GM21825 (cell line): ENCODE measurements at regions not wholly inside any gene's neighbourhood (a gene's known extent, or its start where the extent isn't known, plus 50 kb on each side); places are given as distances from the start of the nearest gene placed in this dataset.

Experiments
- ATAC-seq: cut with Tn5 transposase; IDR thresholded peaks from one replicate; pipeline ENCODE4 v1.9.1; 2021; ENCODE audit warnings: mild to moderate bottlenecking, moderate library complexity; ENCODE audit not compliant: unreplicated experiment

DNA sequence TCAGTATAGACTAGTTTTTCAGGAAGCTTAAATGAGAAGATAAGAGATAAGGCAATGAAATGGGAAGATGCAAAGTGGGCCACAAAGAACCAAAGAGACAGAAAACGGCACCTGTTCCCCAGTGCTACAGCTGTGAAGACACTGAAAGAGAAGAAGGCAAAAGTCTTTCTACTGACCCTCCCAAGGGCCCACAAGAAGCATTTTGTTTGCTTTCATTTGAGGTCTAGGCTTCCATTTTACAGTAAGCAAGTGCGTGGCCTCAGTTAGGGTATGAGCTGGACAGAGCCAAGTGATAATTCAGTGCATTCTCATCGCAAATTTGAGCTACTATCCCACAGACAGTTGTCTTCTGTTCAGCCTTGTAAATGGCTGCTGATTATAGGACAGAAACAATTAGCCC lies 53.4 kb upstream of the STK17B start:
- ATAC-seq, result no peak

- no peak for ATAC-seq
Observed at GRCh38 chr2:196225213-196225612, 53.8 kb upstream of the STK17B start.

- ATAC-seq, result no peak
Observed at GRCh38 chr2:196226058-196226706, 54.8 kb upstream of the STK17B start.

GRCh38 chr2:196226707-196227065 lies 55.3 kb upstream of the STK17B start:
- ATAC-seq, result no peak

- ATAC-seq, result no peak
Observed at GRCh38 chr2:196229013-196229412, 57.6 kb upstream of the STK17B start.

GRCh38 chr2:196230061-196230854 lies 58.9 kb upstream of the STK17B start:
- ATAC-seq, result no peak

GRCh38 chr2:196233021-196233804 lies 61.8 kb upstream of the STK17B start:
- peak; percentile 22 for ATAC-seq

DNA sequence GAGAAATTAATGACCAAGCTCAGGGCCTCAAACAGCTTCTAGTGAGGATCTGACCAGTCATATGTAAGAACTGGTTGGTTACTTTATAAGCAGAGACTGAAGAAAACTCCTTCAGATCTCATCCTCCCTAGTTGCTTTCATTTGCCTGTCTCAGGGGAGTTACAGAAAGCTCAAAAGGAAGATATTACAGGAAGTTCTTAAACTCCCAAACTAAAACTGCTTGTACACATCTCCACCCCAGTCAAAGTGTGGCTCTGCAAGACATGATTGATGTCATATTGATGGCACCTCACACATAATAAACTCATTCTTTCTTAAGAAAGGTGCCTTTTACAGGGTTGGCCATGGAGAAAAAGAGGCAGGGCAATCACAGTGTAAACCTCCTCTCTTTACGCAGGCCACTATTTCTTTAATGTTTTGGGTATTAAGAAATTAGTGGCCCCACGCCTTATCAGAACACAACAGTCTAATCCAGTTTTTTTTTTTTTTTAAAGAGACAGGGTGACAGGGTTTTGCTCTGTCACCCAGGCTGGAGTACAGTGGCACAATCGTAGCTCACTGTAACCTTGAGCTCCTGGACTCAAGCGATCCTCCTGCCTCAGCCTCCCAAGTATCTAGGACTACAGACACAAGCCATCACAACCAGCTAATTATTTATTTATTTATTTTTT lies 62.6 kb upstream of the STK17B start:
- ATAC-seq, result peak; percentile 93

DNA sequence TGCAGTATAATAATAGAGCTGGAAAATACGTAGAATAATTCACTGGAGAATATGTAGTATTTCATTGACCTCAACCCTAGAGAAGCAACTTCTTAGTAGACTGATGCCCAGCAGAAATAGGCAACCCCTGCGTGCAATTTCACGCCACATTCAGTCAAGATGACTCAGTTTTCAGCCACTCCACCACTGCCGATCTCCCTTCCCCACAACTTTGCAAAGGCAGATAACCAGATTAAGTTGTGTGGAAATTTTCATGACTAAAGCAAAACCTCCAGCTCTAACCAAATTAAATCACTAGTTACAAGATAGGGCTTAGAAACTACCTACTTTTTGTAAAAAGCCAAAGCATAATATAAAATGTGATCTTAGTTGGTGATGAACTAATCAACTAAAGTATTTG lies 63.3 kb upstream of the STK17B start:
- no peak for ATAC-seq

DNA sequence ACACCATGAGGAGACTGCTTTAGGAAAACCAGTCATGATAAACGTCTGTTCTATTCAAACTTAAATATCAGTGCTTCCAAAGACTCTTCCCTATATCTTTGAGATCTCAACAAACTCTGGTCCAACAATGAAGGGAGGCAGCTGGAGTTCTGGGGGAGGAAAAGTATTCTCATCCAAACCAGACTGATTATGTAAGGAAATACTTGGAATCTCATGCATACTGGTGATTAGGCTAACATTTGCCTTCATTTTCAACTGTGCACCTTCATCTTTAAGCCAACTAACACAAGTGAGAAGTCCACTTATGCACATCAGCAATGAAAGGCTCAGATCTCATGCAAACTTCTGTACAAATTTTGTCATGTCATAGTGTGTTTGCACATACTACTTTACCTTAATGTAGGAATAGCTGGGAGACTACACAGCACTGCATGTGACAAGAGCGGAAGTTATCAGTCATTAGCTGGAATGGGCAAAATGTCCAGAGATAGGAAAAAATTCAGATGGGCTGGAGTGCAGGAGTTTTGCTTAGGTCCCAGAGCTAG lies 67.5 kb upstream of the STK17B start:
- no peak for ATAC-seq

GRCh38 chr2:196239622-196240587 lies 68.5 kb upstream of the STK17B start:
- ATAC-seq, result peak; percentile 80

DNA sequence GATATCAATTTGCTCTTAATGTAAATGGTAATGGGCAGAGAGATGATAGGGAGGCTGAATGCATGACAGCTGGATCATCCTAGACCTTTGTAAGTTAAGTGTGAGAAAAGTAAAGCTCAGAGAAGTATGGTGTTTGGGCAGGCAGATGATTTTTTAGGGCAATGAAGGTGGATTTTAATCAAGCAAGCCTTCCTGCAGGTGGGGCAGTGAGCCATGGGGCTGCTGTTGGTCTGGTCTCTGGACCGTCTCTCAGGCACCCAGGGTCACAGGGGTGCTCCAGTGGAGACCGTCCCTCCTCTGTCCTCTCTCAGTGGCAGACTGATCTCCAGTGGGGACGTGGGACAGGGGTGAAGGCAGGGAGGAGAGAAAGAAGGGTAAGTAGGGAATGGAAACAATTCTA lies 69.8 kb upstream of the STK17B start:
- no peak for ATAC-seq

DNA sequence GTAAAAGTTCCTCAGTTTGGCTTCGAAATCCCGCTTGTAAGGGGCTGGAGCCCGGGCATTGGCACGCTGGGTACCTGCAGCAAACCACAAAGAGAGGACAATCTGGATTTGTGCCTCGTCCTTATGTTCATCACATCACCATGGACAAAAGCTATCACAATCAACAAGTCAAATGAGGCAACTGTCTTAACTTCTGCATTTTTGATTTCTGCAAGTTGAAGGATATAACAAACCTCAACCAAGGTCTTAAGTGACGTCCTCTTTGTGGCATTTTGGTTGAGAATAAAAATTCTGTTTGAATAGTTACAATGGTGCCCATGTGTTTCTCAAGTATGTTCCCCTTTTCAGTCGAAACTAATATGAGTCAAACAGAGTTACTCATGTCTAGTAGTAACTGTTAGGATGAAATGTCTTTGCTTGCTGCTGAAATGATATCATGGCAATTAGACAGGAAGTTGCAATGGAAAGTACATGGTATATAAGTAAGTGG lies 70.8 kb upstream of the STK17B start:
- ATAC-seq, result peak; percentile 85

DNA sequence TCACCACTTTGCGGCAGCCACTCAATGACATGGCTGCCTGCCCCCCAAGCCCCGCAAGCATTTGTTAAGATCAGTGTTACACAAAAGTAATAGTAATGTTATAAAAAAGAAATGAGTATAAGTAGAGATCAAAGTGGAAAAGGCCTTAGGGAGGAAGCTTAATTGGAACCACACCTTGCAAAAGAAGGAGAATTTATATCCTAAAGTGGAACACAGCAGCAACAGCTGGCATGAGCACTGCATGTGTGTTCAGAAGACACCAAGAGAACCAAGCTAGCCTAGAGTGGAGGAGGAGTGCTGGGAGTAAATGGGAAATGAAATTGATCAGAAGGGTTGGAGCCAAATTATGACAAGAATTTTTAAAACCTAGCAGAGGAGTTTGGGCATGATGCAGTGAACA lies 73.1 kb upstream of the STK17B start:
- no peak for ATAC-seq

DNA sequence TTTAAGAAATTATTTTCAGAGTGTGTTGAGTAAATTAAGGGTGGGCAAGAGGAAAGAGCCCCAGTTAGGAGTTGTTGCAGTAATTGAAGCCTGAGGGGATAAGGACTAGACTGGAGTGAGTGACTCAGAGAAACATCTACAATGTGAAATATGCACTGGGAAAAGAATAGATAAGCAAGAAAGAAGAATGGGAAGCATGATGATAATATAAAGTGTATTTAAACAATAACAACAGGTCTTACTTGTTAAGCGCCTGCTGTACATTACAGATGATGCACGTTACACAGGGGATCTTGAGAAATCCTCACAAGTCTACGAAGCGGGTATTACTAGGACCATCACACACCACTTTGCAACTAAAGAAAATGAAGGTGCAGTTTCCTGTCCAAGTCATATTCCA lies 73.6 kb upstream of the STK17B start:
- no peak for ATAC-seq

- no peak for ATAC-seq
Observed at GRCh38 chr2:196245378-196246140, 74.2 kb upstream of the STK17B start.

DNA sequence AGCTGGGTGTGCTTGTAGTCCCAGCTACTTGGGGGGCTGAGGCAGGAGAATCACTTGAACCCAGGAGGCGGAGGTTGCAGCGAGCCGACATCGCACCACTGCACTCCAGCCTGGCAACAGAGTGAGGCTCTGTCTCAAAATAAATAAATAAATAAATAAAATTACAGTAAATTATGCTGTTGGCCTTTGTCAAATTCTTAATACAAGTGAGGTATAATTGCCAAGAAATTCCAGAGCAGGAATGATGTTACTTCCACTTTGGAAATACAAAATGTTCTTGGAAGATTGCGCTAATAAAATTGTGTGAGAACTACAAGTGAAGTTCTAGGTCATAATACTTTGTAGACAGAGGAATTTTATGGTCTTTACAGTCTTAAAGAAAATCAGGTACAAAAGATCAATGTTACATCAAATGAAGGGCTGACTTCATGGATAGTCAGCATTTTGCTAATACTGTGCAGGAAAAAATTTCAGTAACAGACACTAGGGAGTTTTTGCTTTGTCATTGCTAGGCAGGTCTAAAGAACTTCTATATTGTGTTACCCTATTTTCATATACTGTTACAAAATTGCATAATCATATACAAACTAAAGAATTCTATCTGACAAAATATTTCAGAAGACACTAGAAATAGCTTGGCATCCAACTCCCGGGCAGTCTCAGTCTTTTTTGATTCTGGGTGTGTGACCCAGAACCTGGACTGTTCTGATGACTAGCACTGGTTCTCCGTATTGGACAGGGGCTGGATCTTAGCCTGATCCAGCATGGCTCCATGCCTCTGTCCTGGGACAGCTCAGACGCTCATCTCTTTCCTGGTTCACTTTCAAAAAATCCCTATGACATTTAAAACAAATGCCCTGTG lies 76.0 kb upstream of the STK17B start:
- ATAC-seq, result no peak

DNA sequence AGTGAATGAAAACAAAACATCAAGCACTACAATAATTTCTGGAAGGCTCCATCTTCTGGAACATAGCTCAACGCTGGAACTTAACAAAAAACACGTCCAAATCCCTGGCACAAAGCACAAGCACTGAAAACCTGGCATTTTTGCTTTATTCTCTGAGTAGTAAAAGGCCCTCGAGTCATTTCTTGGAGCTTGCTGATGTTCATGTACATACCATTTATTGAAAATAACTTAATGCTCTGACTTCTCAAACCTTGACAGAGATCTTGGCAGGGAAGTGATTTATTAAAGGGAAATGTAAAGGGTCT lies 76.5 kb upstream of the STK17B start:
- ATAC-seq, result no peak
